Nephron (organoid): ENCODE measurements at regions not wholly inside any gene's neighbourhood (a gene's known extent, or its start where the extent isn't known, plus 50 kb on each side); places are given as distances from the start of the nearest gene placed in this dataset.
"Not testable (repeated sequence)": the region's sequence is repeated elsewhere in the genome, so short reads cannot be mapped to it uniquely, and the experiment has no call there.

ENCODE experiments used
- H3K27ac Mint-ChIP-seq, 3 experiments: 2 replicates each; pipeline ENCODE4 v1.8.0; 2020; ENCODE audit warnings: mixed read lengths in 3 of 3, mild to moderate bottlenecking in 2 of 3, moderate library complexity in 1 of 3
- H3K27me3 Mint-ChIP-seq: 2 replicates; pipeline ENCODE4 v1.8.0; 2021; ENCODE audit warnings: low read depth, mild to moderate bottlenecking, moderate library complexity, mixed read lengths
- H3K36me3 Mint-ChIP-seq: 2 replicates; pipeline ENCODE4 v1.8.0; 2020; ENCODE audit warnings: low read depth, mixed read lengths
- H3K4me1 Mint-ChIP-seq: 2 replicates; pipeline ENCODE4 v1.8.0; 2020; ENCODE audit warnings: mixed read lengths
- H3K4me3 Mint-ChIP-seq, 3 experiments: 2 replicates each; pipeline ENCODE4 v1.8.0; 2020; ENCODE audit warnings: mild to moderate bottlenecking in 3 of 3, mixed read lengths in 3 of 3, moderate library complexity in 2 of 3
- H3K9me3 Mint-ChIP-seq: 2 replicates; pipeline ENCODE4 v1.8.0; 2020; ENCODE audit warnings: mixed read lengths
- TF ChIP-seq, protein P1 (sequence below), 3 experiments: fragments of 200-600 bp; sonication (generic); IDR thresholded peaks; one replicate each; pipeline ENCODE4 v1.5.0; 2021; ENCODE audit warnings: antibody characterized with exemption in 3 of 3; ENCODE audit not compliant: unreplicated experiment in 3 of 3

DNA sequence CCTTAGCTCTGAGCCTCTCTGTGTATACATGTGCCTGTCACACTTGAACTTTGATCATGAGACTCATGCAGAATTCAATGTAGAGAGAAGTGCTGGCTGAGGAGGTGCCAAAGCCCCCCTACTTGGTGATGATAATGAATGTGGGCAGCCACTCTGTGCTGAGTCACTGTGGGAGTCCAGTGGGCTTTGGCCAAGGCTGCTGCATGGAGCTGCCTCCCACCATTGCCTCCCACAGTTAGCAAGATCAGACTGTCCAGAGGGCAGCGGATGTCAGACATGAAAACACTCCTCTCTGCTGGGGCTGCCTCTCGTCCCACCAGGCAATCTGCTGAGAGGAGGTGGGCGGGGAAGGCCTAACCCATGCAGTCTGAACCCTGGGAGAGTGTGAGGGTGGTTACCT, 180.3 kb downstream of the SH2D4B start:
- Mint-ChIP-seq H3K4me3 (no peak overlapping the region), H3K27ac (peak overlapping the region; percentile 73 to 76 (median 73)), H3K9me3 (peaks cover 8% of the 10 kb centered on the region), H3K27me3 (peaks cover 4% of the 10 kb centered on the region), H3K4me1 (peaks cover 29% of the 10 kb centered on the region), H3K36me3 (peaks cover 4% of the 10 kb centered on the region)
- TF ChIP-seq, protein P1, sequence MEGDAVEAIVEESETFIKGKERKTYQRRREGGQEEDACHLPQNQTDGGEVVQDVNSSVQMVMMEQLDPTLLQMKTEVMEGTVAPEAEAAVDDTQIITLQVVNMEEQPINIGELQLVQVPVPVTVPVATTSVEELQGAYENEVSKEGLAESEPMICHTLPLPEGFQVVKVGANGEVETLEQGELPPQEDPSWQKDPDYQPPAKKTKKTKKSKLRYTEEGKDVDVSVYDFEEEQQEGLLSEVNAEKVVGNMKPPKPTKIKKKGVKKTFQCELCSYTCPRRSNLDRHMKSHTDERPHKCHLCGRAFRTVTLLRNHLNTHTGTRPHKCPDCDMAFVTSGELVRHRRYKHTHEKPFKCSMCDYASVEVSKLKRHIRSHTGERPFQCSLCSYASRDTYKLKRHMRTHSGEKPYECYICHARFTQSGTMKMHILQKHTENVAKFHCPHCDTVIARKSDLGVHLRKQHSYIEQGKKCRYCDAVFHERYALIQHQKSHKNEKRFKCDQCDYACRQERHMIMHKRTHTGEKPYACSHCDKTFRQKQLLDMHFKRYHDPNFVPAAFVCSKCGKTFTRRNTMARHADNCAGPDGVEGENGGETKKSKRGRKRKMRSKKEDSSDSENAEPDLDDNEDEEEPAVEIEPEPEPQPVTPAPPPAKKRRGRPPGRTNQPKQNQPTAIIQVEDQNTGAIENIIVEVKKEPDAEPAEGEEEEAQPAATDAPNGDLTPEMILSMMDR (IDR thresholded peaks at IDR 0.05; ENCODE audit: unreplicated experiment in 3 of 3), result no peak

- peaks cover 4% of the 10 kb centered on the region for H3K36me3 Mint-ChIP-seq
- H3K4me1 Mint-ChIP-seq, result peaks cover 17% of the 10 kb centered on the region
- no peak overlapping the region for H3K27ac Mint-ChIP-seq
- TF ChIP-seq, protein P1 (IDR thresholded peaks at IDR 0.05; ENCODE audit: unreplicated experiment in 3 of 3), result no peak
- H3K9me3 Mint-ChIP-seq, result peaks cover 8% of the 10 kb centered on the region
- H3K4me3 Mint-ChIP-seq, result no peak overlapping the region
- peaks cover 4% of the 10 kb centered on the region for H3K27me3 Mint-ChIP-seq
These were observed 182.2 kb downstream of the SH2D4B start for GRCh38 chr10:80719935-80720334.

DNA sequence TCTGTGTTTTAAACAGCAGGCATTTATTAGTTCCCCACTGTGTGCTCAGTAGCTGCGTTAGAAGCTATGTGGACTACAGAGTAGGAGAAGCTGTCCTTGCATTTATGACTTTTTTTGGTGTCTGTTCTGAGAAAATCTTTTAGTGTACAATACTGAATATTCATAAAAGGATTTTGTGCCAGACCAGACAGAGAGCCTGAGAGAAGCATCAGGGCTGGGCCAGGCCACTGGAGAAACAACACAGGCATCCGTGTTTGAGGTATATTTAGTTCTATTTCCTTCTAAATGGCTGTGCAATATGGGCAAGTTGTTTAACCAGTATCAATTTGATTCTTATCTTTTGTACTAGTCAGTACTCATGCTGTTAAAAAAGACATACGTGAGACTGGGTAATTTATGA, 182.8 kb downstream of the SH2D4B start:
- peaks cover 4% of the 10 kb centered on the region for H3K27me3 Mint-ChIP-seq
- no peak overlapping the region for H3K27ac Mint-ChIP-seq
- peaks cover 4% of the 10 kb centered on the region for H3K36me3 Mint-ChIP-seq
- H3K4me3 Mint-ChIP-seq, result no peak overlapping the region
- peaks cover 8% of the 10 kb centered on the region for H3K9me3 Mint-ChIP-seq
- H3K4me1 Mint-ChIP-seq, result peaks cover 12% of the 10 kb centered on the region
- TF ChIP-seq, protein P1 (IDR thresholded peaks at IDR 0.05; ENCODE audit: unreplicated experiment in 3 of 3), result no peak

GRCh38 chr10:80728354-80728753, 190.7 kb downstream of the SH2D4B start:
- not testable (repeated sequence) for H3K9me3 Mint-ChIP-seq, H3K4me3 Mint-ChIP-seq, H3K27me3 Mint-ChIP-seq, H3K4me1 Mint-ChIP-seq, H3K36me3 Mint-ChIP-seq, H3K27ac Mint-ChIP-seq

GRCh38 chr10:80729896-80730295, 192.2 kb downstream of the SH2D4B start:
- TF ChIP-seq, protein P1 (IDR thresholded peaks at IDR 0.05; ENCODE audit: unreplicated experiment in 3 of 3), result no peak
- Mint-ChIP-seq H3K36me3 (no peaks in the 10 kb centered on the region), H3K4me3 (no peak overlapping the region), H3K4me1 (no peaks in the 10 kb centered on the region), H3K9me3 (peaks cover 2% of the 10 kb centered on the region), H3K27ac (no peak overlapping the region), H3K27me3 (peaks cover 4% of the 10 kb centered on the region)

GRCh38 chr10:80730522-80730921, 192.8 kb downstream of the SH2D4B start:
- H3K27ac Mint-ChIP-seq, result no peak overlapping the region
- H3K4me1 Mint-ChIP-seq, result no peaks in the 10 kb centered on the region
- no peaks in the 10 kb centered on the region for H3K36me3 Mint-ChIP-seq
- peaks cover 4% of the 10 kb centered on the region for H3K27me3 Mint-ChIP-seq
- no peak overlapping the region for H3K4me3 Mint-ChIP-seq
- TF ChIP-seq, protein P1 (IDR thresholded peaks at IDR 0.05; ENCODE audit: unreplicated experiment in 3 of 3), result no peak
- H3K9me3 Mint-ChIP-seq, result peaks cover 2% of the 10 kb centered on the region
